Panc1 (cell line): ENCODE measurements at regions not wholly inside any gene's neighbourhood (a gene's known extent, or its start where the extent isn't known, plus 50 kb on each side); places are given as distances from the start of the nearest gene placed in this dataset.

Experiments used
- POLR2AphosphoS5 ChIP-seq: IDR thresholded peaks from 2 replicates; pipeline ENCODE4 v1.6.1; 2012; ENCODE audit warnings: mild to moderate bottlenecking, low read depth, low read length, moderate library complexity
- SIN3A ChIP-seq: IDR thresholded peaks from 2 replicates; pipeline ENCODE4 v1.6.1; 2012; ENCODE audit warnings: low read depth, mild to moderate bottlenecking, low read length, moderate library complexity, borderline replicate concordance; ENCODE audit not compliant: insufficient read depth
- TCF7L2 ChIP-seq: IDR thresholded peaks from 2 replicates; pipeline ENCODE4 v1.6.1; 2011; ENCODE audit warnings: mild to moderate bottlenecking, low read depth, low read length, inconsistent platforms
- TF ChIP-seq, protein P1 (sequence below): fragments of 450-650 bp; IDR thresholded peaks from 2 replicates; pipeline ENCODE4 v1.5.1; 2017; ENCODE audit warnings: mild to moderate bottlenecking
- TF ChIP-seq, protein P2 (sequence below), 2 experiments: IDR thresholded peaks; 2 replicates each; pipeline ENCODE4 v1.6.1; 2011 to 2012; ENCODE audit warnings: low read depth in 2 of 2, control low read depth in 1 of 2, low read length in 1 of 2, mild to moderate bottlenecking in 1 of 2, moderate library complexity in 1 of 2; ENCODE audit not compliant: insufficient read depth in 1 of 2

DNA sequence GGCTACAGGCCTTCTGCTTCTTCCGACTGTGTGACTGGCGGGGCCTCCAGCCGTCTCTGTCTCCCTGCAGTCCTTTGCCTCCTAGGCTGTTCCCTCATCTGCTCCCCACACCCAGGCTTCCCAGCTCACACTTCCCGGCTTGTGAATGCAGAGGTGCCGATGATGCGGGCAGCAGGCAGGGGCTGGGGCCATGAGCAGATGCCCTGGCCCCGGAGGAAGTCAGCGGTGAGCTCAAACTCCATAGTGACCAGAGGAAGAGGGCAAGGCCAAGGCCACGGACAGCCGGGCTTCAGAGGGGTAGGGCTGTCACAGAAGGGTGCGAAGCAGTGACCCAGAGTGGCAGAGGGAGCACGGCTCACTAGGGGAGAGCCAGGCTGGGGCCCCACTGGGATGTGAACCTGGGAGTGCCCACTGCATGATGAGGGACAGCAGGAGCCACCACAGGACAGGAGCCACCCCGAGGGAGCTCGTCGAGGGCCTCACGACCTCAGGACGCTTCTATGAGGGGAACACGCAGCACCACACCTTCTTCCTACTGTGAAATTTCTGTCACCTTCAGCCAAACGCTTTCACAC is 515.9 kb downstream of the EIPR1 start:
- TF ChIP-seq, protein P1, sequence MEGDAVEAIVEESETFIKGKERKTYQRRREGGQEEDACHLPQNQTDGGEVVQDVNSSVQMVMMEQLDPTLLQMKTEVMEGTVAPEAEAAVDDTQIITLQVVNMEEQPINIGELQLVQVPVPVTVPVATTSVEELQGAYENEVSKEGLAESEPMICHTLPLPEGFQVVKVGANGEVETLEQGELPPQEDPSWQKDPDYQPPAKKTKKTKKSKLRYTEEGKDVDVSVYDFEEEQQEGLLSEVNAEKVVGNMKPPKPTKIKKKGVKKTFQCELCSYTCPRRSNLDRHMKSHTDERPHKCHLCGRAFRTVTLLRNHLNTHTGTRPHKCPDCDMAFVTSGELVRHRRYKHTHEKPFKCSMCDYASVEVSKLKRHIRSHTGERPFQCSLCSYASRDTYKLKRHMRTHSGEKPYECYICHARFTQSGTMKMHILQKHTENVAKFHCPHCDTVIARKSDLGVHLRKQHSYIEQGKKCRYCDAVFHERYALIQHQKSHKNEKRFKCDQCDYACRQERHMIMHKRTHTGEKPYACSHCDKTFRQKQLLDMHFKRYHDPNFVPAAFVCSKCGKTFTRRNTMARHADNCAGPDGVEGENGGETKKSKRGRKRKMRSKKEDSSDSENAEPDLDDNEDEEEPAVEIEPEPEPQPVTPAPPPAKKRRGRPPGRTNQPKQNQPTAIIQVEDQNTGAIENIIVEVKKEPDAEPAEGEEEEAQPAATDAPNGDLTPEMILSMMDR: no peak
- TF ChIP-seq POLR2AphosphoS5 (no peak), TCF7L2 (no peak), SIN3A (no peak)
- TF ChIP-seq, protein P2, sequence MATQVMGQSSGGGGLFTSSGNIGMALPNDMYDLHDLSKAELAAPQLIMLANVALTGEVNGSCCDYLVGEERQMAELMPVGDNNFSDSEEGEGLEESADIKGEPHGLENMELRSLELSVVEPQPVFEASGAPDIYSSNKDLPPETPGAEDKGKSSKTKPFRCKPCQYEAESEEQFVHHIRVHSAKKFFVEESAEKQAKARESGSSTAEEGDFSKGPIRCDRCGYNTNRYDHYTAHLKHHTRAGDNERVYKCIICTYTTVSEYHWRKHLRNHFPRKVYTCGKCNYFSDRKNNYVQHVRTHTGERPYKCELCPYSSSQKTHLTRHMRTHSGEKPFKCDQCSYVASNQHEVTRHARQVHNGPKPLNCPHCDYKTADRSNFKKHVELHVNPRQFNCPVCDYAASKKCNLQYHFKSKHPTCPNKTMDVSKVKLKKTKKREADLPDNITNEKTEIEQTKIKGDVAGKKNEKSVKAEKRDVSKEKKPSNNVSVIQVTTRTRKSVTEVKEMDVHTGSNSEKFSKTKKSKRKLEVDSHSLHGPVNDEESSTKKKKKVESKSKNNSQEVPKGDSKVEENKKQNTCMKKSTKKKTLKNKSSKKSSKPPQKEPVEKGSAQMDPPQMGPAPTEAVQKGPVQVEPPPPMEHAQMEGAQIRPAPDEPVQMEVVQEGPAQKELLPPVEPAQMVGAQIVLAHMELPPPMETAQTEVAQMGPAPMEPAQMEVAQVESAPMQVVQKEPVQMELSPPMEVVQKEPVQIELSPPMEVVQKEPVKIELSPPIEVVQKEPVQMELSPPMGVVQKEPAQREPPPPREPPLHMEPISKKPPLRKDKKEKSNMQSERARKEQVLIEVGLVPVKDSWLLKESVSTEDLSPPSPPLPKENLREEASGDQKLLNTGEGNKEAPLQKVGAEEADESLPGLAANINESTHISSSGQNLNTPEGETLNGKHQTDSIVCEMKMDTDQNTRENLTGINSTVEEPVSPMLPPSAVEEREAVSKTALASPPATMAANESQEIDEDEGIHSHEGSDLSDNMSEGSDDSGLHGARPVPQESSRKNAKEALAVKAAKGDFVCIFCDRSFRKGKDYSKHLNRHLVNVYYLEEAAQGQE (IDR thresholded peaks at IDR 0.05; ENCODE audit: insufficient read depth in 1 of 2, low read depth in 2 of 2, low read length in 1 of 2): no peak
